ENCODE measurements at regions not wholly inside any gene's neighbourhood (a gene's known extent, or its start where the extent isn't known, plus 50 kb on each side); places are given as distances from the start of the nearest gene placed in this dataset.

DNA sequence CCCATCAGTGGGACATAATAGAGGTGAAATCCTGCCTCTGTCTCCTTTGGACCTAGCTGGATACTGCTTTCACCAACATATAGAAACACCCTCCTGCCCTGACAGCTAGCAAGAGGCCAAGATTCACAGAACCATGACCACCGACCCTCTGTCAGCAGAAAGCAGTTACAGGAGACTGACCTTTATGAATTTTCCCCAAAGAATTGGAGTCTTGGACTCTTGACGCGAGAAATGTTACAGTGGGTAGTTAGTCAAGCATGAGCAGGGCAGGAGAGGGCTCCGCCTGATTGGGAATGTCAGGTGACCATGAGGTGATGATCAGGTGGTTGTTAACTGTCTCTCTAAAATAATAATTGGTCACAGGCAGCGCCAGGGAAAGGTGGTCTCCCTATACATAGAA, 1002.3 kb downstream of the TDRD15 start:
- intact Hi-C loops (cut with DNase I), result no loop called here
- TF ChIP-seq, protein P1, sequence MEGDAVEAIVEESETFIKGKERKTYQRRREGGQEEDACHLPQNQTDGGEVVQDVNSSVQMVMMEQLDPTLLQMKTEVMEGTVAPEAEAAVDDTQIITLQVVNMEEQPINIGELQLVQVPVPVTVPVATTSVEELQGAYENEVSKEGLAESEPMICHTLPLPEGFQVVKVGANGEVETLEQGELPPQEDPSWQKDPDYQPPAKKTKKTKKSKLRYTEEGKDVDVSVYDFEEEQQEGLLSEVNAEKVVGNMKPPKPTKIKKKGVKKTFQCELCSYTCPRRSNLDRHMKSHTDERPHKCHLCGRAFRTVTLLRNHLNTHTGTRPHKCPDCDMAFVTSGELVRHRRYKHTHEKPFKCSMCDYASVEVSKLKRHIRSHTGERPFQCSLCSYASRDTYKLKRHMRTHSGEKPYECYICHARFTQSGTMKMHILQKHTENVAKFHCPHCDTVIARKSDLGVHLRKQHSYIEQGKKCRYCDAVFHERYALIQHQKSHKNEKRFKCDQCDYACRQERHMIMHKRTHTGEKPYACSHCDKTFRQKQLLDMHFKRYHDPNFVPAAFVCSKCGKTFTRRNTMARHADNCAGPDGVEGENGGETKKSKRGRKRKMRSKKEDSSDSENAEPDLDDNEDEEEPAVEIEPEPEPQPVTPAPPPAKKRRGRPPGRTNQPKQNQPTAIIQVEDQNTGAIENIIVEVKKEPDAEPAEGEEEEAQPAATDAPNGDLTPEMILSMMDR (IDR thresholded peaks at IDR 0.05), result no peak
- TF ChIP-seq POLR2A (IDR thresholded peaks at IDR 0.05) (no peak), POLR2AphosphoS5 (IDR thresholded peaks at IDR 0.05; ENCODE audit: insufficient read depth in 1 of 2, low read depth in 1 of 2) (no peak)
- H3K27ac ChIP-seq, result no peak overlapping the region
- H3K9me3 ChIP-seq, result no peaks in the 10 kb centered on the region
- DNase-seq (ENCODE audit: extremely low spot score in 2 of 2), result no peak
- H3K4me1 ChIP-seq, result no peaks in the 10 kb centered on the region
- no peaks in the 10 kb centered on the region for H3K27me3 ChIP-seq
- H3K4me3 ChIP-seq, result no peak overlapping the region
- H3K36me3 ChIP-seq, result no peaks in the 10 kb centered on the region

- Histone ChIP-seq H3K36me3 (no peaks in the 10 kb centered on the region), H3K4me3 (no peak overlapping the region), H3K9me3 (no peaks in the 10 kb centered on the region), H3K4me1 (no peaks in the 10 kb centered on the region), H3K27ac (no peak overlapping the region), H3K27me3 (no peaks in the 10 kb centered on the region)
- TF ChIP-seq, protein P1 (IDR thresholded peaks at IDR 0.05), result no peak
- no peak for TF ChIP-seq POLR2A (IDR thresholded peaks at IDR 0.05)
- no peak for TF ChIP-seq POLR2AphosphoS5 (IDR thresholded peaks at IDR 0.05; ENCODE audit: insufficient read depth in 1 of 2, low read depth in 1 of 2)
- no peak for DNase-seq (ENCODE audit: extremely low spot score in 2 of 2)
- intact Hi-C loops (cut with DNase I), result no loop called here
Observed at GRCh38 chr2:22126978-22127377, 1003.2 kb downstream of the TDRD15 start.

DNA sequence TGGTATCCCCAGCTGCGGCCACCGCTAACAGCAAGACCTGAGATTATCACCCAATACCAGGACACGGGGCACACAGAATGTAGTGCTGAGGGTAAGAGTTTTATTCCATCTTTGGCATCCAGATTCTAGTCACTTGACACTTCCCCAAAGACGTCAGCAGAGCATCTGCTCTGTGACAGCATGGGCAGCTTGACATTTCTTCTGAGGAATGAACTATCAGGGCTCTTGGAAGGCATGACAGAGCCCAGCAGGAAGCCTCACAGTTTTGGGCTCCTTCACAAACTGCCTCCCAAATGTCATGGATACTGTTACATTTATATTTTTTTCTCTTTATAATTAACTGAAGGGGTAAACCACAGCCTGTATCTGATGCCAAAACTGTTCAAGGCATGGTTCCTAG, 1010.7 kb downstream of the TDRD15 start:
- intact Hi-C loops (cut with DNase I), result no loop called here
- H3K36me3 ChIP-seq, result no peaks in the 10 kb centered on the region
- no peak for TF ChIP-seq POLR2A (IDR thresholded peaks at IDR 0.05)
- TF ChIP-seq, protein P1 (IDR thresholded peaks at IDR 0.05), result no peak
- TF ChIP-seq POLR2AphosphoS5 (IDR thresholded peaks at IDR 0.05; ENCODE audit: insufficient read depth in 1 of 2, low read depth in 1 of 2), result no peak

GRCh38 chr2:22136446-22136845, 1012.7 kb downstream of the TDRD15 start:
- intact Hi-C loops (cut with DNase I), result no loop called here
- no peaks in the 10 kb centered on the region for H3K27me3 ChIP-seq
- H3K4me3 ChIP-seq, result no peak overlapping the region
- TF ChIP-seq POLR2AphosphoS5 (IDR thresholded peaks at IDR 0.05; ENCODE audit: insufficient read depth in 1 of 2, low read depth in 1 of 2), result no peak
- TF ChIP-seq, protein P1 (IDR thresholded peaks at IDR 0.05), result no peak
- TF ChIP-seq POLR2A (IDR thresholded peaks at IDR 0.05), result no peak
- no peaks in the 10 kb centered on the region for H3K36me3 ChIP-seq
- no peaks in the 10 kb centered on the region for H3K4me1 ChIP-seq
- H3K27ac ChIP-seq, result no peak overlapping the region
- no peaks in the 10 kb centered on the region for H3K9me3 ChIP-seq
- DNase-seq (ENCODE audit: extremely low spot score in 2 of 2), result no peak

More for the DNA sequence above, 1010.7 kb downstream of the TDRD15 start:
- Histone ChIP-seq H3K27ac (no peak overlapping the region), H3K4me3 (no peak overlapping the region), H3K27me3 (no peaks in the 10 kb centered on the region), H3K9me3 (no peaks in the 10 kb centered on the region), H3K4me1 (no peaks in the 10 kb centered on the region)
- DNase-seq (ENCODE audit: extremely low spot score in 2 of 2), result no peak

GRCh38 chr2:22143840-22144239, 1020.1 kb downstream of the TDRD15 start:
- TF ChIP-seq POLR2AphosphoS5 (IDR thresholded peaks at IDR 0.05; ENCODE audit: insufficient read depth in 1 of 2, low read depth in 1 of 2) (no peak), POLR2A (IDR thresholded peaks at IDR 0.05) (no peak)
- TF ChIP-seq, protein P1 (IDR thresholded peaks at IDR 0.05), result no peak
- Histone ChIP-seq H3K4me3 (no peak overlapping the region), H3K27ac (no peak overlapping the region), H3K9me3 (no peaks in the 10 kb centered on the region), H3K4me1 (no peaks in the 10 kb centered on the region), H3K36me3 (no peaks in the 10 kb centered on the region), H3K27me3 (no peaks in the 10 kb centered on the region)
- no peak for DNase-seq (ENCODE audit: extremely low spot score in 2 of 2)
- intact Hi-C loops (cut with DNase I), result no loop called here

Data from vagina (tissue), 2 donors.